Neural cell (in vitro differentiated cells): ENCODE measurements at regions not wholly inside any gene's neighbourhood (a gene's known extent, or its start where the extent isn't known, plus 50 kb on each side); places are given as distances from the start of the nearest gene placed in this dataset.

Source experiments
- EZH2 ChIP-seq: fragments of 200-600, 300-800 bp; shearing (Covaris generic), sonication (generic); IDR thresholded peaks from 2 replicates; pipeline ENCODE4 v1.6.1; 2014; ENCODE audit warnings: antibody characterized with exemption, low read length, borderline replicate concordance, mild to moderate bottlenecking; ENCODE audit not compliant: insufficient read depth, poor library complexity, severe bottlenecking
- POLR2AphosphoS5 ChIP-seq: IDR thresholded peaks from 2 replicates; pipeline ENCODE4 v1.6.1; 2012
- TF ChIP-seq, protein P1 (sequence below): IDR thresholded peaks from 2 replicates; pipeline ENCODE4 v1.6.1; 2012; ENCODE audit warnings: borderline replicate concordance
- TF ChIP-seq, protein P2 (sequence below): fragments of 450-650 bp; IDR thresholded peaks from 2 replicates; pipeline ENCODE4 v1.5.1; 2014; ENCODE audit warnings: antibody characterized with exemption, mild to moderate bottlenecking, moderate library complexity; ENCODE audit not compliant: poor library complexity, severe bottlenecking

DNA sequence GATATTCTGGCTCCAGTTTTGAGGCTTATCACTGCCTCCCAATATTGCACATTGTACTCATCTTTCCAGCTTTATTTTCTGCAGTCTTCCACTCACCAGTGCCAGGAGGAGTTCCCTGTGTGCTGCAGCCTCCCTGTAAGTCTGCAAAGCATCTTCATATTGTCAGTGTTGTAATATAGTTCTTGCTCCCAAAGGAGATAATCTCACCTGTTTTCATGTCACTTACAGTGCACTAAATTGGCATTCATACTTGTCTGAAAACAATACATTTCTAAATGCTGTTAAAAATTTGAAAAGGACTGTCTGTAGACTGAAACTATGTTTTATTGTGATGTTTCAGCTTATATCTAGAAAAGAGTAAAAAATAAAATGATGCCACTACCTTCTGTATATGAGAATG, 146.8 kb upstream of the TMTC1 start:
- TF ChIP-seq EZH2 (no peak), POLR2AphosphoS5 (peak; percentile 81)
- TF ChIP-seq, protein P1, sequence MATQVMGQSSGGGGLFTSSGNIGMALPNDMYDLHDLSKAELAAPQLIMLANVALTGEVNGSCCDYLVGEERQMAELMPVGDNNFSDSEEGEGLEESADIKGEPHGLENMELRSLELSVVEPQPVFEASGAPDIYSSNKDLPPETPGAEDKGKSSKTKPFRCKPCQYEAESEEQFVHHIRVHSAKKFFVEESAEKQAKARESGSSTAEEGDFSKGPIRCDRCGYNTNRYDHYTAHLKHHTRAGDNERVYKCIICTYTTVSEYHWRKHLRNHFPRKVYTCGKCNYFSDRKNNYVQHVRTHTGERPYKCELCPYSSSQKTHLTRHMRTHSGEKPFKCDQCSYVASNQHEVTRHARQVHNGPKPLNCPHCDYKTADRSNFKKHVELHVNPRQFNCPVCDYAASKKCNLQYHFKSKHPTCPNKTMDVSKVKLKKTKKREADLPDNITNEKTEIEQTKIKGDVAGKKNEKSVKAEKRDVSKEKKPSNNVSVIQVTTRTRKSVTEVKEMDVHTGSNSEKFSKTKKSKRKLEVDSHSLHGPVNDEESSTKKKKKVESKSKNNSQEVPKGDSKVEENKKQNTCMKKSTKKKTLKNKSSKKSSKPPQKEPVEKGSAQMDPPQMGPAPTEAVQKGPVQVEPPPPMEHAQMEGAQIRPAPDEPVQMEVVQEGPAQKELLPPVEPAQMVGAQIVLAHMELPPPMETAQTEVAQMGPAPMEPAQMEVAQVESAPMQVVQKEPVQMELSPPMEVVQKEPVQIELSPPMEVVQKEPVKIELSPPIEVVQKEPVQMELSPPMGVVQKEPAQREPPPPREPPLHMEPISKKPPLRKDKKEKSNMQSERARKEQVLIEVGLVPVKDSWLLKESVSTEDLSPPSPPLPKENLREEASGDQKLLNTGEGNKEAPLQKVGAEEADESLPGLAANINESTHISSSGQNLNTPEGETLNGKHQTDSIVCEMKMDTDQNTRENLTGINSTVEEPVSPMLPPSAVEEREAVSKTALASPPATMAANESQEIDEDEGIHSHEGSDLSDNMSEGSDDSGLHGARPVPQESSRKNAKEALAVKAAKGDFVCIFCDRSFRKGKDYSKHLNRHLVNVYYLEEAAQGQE, result no peak
- TF ChIP-seq, protein P2, sequence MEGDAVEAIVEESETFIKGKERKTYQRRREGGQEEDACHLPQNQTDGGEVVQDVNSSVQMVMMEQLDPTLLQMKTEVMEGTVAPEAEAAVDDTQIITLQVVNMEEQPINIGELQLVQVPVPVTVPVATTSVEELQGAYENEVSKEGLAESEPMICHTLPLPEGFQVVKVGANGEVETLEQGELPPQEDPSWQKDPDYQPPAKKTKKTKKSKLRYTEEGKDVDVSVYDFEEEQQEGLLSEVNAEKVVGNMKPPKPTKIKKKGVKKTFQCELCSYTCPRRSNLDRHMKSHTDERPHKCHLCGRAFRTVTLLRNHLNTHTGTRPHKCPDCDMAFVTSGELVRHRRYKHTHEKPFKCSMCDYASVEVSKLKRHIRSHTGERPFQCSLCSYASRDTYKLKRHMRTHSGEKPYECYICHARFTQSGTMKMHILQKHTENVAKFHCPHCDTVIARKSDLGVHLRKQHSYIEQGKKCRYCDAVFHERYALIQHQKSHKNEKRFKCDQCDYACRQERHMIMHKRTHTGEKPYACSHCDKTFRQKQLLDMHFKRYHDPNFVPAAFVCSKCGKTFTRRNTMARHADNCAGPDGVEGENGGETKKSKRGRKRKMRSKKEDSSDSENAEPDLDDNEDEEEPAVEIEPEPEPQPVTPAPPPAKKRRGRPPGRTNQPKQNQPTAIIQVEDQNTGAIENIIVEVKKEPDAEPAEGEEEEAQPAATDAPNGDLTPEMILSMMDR, result no peak
